HG03460 (cell line): ENCODE measurements at regions not wholly inside any gene's neighbourhood (a gene's known extent, or its start where the extent isn't known, plus 50 kb on each side); places are given as distances from the start of the nearest gene placed in this dataset.
"Not testable (repeated sequence)": the region's sequence is repeated elsewhere in the genome, so short reads cannot be mapped to it uniquely, and the experiment has no call there.

Source experiments
- ATAC-seq: cut with Tn5 transposase; IDR thresholded peaks from one replicate; pipeline ENCODE4 v1.9.1; 2021; ENCODE audit not compliant: unreplicated experiment

DNA sequence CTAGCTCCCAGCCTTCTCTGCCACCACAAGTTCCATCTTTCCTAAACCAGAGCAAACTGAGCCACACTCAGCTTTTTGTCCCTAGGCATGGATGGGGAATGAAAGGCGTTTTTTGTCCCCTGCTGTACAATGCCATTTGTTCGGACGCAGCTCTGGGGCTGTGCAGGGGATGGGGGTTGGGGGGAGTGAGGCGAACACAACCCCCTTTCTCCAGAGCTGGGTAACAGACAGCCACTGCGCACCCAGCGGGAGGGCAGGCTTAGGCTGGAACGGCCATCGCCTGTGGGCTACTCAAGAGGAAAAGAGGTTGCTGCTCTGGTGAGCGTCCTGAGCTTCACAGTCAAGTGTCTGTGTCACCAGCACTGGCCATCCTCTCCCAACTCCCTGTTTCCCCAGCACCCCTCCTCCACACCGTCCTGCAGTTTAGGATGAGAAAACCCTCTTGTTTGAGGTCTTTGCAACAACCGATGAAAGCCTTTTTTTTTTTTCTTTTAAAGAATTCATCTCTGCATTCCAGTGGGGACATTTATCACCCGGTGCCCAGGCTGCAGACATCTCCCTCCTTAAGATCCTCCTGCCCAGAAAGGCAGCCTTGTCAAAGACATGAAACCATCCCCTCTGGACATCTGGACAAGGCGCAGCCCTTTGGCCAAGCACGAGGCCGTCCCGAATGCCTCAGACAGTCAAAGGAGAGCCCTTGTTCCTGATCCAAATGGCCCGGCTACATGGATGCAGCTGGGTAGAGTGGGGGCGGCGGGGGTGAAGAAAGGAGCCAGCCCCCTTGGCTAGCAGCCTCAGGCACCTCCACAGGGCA is 419.6 kb downstream of the BCOR start:
- no peak for ATAC-seq

DNA sequence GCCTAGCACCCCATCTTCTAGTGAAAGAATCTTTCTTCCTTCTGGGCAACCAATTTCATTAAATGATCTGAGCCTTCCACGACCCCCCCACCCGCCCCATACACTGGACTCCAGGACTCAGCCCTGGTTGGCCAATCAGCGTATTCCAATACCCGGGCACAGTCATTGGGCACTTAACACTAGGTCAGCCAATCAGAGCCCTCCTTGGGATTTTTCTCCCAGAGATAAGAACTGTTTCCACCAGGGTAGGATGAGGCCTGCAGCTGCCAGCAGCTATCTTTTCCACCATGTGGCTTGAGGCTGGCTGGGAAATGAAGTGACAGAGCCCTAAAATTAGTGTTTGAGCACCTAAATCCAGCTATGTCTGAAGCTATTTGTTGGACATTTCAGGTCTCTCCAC is 418.8 kb downstream of the BCOR start:
- no peak for ATAC-seq

DNA sequence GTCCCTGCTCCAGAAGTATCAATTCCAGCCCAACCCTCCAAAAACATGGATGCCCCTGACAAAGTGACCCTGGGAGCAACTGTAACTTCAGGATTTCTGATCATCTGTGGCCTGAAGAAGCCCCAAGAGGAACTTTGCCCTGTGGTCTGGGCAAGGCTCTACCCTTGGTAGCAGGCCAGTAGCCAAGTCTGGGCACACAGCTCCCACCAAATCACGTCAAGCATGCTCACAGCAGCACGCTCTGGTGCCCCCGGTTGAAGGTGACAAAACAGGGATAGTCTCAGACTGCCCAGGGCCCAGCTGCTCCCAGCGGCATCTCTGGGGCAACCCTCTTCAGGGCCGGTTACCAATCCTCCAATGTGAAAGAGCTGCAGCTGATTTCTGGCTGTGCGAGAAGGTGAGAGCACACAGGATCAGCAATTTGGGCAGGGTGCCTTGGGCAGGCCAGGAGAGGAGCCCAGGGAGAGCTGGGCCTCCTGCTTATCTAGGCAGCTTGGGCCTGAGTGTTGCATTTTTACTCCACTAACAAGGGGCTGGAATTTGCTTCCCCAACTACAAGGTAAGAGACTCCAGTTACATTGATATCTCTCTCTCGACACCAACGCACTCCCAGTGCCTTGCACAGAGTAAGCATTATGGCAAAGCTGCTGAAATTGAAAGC is 418.1 kb downstream of the BCOR start:
- ATAC-seq: no peak

DNA sequence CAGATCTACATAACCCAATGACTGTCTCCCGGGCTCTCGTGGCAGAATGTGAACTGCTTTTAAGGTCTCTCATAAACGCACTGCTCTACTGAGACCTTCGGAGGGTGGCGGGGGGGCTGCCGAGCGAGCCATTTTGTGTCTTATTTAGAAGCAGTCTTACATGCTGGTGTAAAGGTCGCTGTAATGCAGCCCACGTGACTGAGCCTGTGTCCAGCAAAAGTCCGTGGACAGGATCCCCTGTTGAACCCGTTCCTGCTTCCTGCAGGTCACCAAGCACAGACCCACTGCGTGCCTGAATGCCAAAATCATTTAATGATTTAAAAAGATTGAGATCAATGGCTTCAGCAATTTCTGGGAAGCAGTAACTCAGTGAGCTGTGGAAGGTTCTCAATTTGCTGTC is 415.9 kb downstream of the BCOR start:
- ATAC-seq: no peak

DNA sequence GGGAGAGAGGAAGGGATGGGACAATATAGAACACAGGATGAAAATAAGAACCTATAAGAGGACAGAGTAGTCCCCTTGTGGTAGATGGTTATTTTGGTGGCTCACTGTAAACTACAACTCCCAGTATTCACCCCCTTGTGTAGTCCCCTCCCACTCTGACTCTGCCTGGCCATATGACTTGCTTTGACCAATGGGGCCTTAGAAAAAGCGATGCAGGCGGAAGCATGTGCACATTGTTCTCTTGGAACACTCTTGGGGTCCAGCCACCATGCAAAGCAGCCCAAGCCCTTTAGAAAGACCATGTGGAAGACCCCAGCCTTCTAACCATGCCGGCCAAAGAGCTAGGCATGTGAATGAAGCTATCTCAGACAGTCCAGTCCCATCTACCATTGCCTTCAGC is 415.0 kb downstream of the BCOR start:
- ATAC-seq: no peak

- no peak for ATAC-seq
Observed at GRCh38 chrX:39688219-39688575, 409.6 kb downstream of the BCOR start.

- no peak for ATAC-seq
Observed at GRCh38 chrX:39688576-39689375, 409.0 kb downstream of the BCOR start.

DNA sequence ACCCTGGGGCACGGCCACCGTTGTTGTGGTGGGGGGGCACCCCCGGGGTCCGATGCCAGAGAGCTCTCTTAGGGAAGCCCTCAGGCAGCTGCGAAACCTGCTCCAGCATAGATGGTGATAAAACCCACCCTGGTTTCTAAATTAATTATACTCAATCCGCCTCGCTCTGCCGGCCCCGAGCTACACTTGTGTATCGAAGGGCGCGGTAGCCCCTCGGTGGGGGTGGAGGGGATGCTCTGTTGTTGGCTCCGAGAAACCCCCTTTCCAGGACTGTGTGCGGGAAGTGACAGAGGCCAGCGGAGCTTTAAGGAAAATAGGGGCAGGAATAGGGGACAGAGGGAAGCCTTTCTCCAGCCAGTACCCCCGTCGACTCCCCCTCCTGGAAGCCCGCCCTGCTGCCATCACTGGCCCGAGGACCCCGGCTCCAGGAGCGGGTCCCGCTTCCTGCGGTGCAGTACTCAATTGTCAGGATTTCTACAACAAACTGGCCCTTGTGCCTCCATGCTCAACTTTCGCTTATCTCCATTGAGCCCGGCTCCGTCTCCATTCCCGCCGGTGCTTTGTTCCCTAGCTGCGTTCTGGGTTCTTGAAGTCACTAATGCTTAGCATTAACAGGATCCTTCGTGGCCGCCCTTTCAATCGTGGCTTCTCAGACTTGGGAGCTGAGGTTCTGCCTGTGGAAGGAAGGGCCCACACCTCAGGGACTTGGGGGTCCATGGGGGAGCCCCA is 408.2 kb downstream of the BCOR start:
- no peak for ATAC-seq

GRCh38 chrX:39690541-39691415 is 407.0 kb downstream of the BCOR start:
- no peak for ATAC-seq

DNA sequence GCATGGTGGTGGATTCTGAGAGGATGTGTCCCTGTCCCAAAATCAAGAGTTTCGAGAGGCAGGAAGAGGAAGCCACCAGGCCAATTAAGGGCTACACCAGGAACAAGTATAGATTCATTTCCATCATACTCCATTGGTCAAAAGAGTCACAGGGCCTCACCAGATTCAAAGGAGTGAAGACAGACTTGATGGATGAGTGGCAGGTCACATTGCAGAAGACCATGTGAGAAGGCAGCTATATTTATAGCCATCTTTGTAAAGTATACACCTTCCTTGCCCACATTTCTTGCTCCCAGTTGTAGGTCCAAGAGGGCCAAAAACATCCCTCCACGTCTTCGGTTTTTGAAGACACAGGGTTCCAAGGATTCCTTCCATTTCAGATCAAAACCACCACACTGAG is 406.0 kb downstream of the BCOR start:
- ATAC-seq: no peak

DNA sequence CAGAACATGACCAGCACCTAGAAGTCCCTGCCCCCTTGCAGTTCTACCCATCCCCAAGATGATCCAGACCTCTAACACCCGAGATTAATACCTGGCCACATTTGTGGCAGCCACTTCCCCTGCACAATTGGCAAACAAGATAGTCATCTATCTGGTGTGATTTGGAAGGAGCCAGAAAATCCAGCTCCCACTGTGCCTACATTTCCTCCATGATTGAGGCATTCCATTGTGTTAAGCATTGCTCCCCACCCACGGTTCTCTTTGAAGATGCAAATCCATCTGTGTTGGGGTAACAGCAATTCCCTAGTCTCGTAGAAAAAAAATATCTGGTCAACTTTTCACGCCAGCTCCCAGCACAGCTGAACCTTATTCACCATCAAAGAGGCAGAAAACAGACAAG is 405.0 kb downstream of the BCOR start:
- ATAC-seq: no peak

GRCh38 chrX:39693298-39693697 is 404.5 kb downstream of the BCOR start:
- ATAC-seq: no peak

GRCh38 chrX:39702636-39703035 is 395.1 kb downstream of the BCOR start:
- not testable (repeated sequence) for ATAC-seq

GRCh38 chrX:39703307-39703706 is 394.5 kb downstream of the BCOR start:
- no peak for ATAC-seq

DNA sequence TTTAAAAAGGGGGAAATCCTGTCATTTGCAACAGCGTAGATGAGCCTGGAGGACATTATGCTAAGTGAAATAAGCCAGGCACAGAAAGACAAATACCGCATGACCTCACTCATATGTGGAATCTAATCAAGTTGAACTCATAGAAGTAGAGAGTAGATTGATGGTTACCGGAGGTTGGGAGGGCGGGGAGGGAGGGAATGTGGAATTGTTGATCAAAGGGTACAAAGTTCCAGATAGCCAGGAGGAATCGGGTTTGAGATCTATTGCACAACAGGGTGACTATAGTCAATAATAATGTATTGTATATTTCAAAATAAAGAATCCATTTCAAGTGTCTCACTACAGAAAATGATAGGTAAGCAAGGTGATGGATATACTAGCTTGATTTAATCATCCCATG is 393.2 kb downstream of the BCOR start:
- ATAC-seq: no peak

- ATAC-seq: no peak
Observed at GRCh38 chrX:39705290-39705689, 392.5 kb downstream of the BCOR start.

DNA sequence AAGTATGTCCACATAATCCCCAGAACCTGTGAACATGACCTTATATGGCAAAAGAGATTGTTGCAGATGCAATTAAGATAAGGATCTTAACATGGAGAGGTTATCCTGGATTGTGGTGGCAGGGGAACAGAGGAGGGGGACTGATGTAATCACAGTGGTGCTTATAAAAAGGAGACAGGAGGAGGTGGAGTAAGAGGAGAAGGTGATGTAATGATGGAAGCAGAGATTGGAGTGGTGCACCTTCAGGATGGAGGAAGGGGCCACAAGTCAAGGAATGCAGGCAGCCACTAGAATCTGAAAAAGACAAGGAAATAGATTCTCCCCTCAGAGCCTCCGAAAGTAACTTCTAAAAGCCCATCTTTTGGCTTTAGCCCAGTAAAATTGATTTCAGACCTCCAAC is 388.4 kb downstream of the BCOR start:
- no peak for ATAC-seq

DNA sequence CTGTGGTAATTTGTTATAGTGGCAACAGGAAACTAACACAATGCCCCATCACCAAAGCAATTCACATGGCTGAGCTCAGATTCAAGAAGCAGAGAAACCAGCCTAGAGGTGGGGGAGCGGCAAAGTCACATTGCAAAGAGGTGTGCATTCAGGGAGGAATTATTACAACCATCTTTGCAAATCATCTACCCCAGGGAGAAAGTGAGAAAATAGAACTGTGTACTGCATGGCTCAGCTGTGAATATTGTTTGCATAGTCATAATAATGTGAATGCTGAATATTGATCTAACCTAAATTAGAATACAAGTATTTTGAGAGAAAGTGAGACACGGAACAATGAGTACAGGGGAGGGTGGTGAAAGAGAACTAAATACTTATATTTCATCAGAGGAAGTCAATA is 387.9 kb downstream of the BCOR start:
- no peak for ATAC-seq

DNA sequence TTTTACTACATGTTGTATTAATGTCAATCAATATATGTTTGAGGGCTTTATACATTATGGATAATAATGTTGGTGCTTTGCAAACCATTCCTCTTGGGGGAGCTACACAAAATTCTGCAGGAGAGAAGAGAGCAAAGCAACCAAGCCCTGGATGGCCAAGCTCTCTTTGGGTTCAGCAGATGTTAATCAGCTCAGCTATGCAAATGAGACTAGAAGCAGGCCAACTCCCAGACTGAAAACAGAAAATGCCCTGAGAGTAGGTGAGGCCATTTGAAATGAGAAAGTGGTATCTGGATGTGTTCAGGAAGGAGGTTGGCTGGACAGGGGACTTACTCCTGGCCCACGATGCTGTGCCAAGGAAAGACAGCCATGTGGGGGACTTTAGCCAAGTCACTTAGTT is 387.0 kb downstream of the BCOR start:
- ATAC-seq: no peak

DNA sequence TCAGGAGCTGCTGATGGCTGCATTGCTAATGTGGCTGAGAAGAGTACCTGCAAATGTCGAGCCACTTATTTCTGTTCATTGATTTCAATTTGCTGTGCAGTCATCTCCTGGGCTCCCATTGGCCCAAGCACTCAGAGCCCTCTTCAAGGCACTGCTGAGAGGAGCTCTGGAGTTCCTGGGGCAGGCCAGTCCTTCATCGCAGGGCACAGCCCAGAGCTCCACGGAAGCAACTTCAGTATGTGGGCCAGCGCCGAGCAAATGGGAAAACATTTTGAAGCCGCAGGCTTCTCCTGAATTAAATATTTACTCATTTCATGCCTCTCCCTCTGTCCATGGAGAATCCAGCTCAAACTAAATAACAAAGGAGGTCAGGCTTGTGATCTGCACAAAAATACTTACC is 383.3 kb downstream of the BCOR start:
- no peak for ATAC-seq
